Type B pancreatic cell (in vitro differentiated cells): ENCODE measurements at regions not wholly inside any gene's neighbourhood (a gene's known extent, or its start where the extent isn't known, plus 50 kb on each side); places are given as distances from the start of the nearest gene placed in this dataset.
"Not testable (repeated sequence)": the region's sequence is repeated elsewhere in the genome, so short reads cannot be mapped to it uniquely, and the experiment has no call there.

Experiments
- DNase-seq: peaks from one replicate; pipeline ENCODE4 v3.0.0; 2021; ENCODE audit warnings: mixed read lengths; ENCODE audit not compliant: unreplicated experiment; ENCODE audit errors: extremely low spot score
- H3K27ac Mint-ChIP-seq: 2 replicates; pipeline ENCODE4 v1.8.0; 2021; ENCODE audit warnings: mild to moderate bottlenecking, mixed read lengths
- H3K27me3 Mint-ChIP-seq: 2 replicates; pipeline ENCODE4 v1.8.0; 2021; ENCODE audit warnings: mixed read lengths
- H3K36me3 Mint-ChIP-seq: 2 replicates; pipeline ENCODE4 v1.8.0; 2021; ENCODE audit warnings: mixed read lengths
- H3K4me1 Mint-ChIP-seq: one replicate; pipeline ENCODE4 v1.8.0; 2021; ENCODE audit warnings: mixed read lengths; ENCODE audit not compliant: unreplicated experiment
- H3K4me3 Mint-ChIP-seq: 2 replicates; pipeline ENCODE4 v1.8.0; 2021; ENCODE audit warnings: mild to moderate bottlenecking, mixed read lengths
- H3K9me3 Mint-ChIP-seq: 2 replicates; pipeline ENCODE4 v1.8.0; 2021; ENCODE audit warnings: mixed read lengths
- CTCF ChIP-seq: fragments of 200-600 bp; sonication (generic); conservative IDR thresholded peaks from 2 replicates; pipeline ENCODE4 v1.5.0; 2021; ENCODE audit warnings: antibody characterized with exemption, mild to moderate bottlenecking

GRCh38 chr14:43745746-43746145 is 761.3 kb downstream of the FSCB start:
- TF ChIP-seq CTCF: no peak
- Mint-ChIP-seq H3K4me1 (no peaks in the 10 kb centered on the region), H3K36me3 (no peaks in the 10 kb centered on the region), H3K27me3 (no peaks in the 10 kb centered on the region), H3K9me3 (no peaks in the 10 kb centered on the region), H3K4me3 (no peak overlapping the region), H3K27ac (no peak overlapping the region)
- no peak for DNase-seq

- Mint-ChIP-seq H3K4me3 (no peak overlapping the region), H3K27me3 (no peaks in the 10 kb centered on the region), H3K27ac (no peak overlapping the region), H3K9me3 (no peaks in the 10 kb centered on the region), H3K36me3 (no peaks in the 10 kb centered on the region), H3K4me1 (no peaks in the 10 kb centered on the region)
- TF ChIP-seq CTCF: no peak
- no peak for DNase-seq
These were observed 771.2 kb downstream of the FSCB start for GRCh38 chr14:43735932-43736331.

GRCh38 chr14:43729143-43729542 is 777.9 kb downstream of the FSCB start:
- H3K36me3 Mint-ChIP-seq: no peaks in the 10 kb centered on the region
- no peaks in the 10 kb centered on the region for H3K4me1 Mint-ChIP-seq
- H3K9me3 Mint-ChIP-seq: no peaks in the 10 kb centered on the region
- H3K27ac Mint-ChIP-seq: no peak overlapping the region
- no peak overlapping the region for H3K4me3 Mint-ChIP-seq
- H3K27me3 Mint-ChIP-seq: no peaks in the 10 kb centered on the region
- no peak for DNase-seq
- no peak for TF ChIP-seq CTCF

GRCh38 chr14:43706900-43707299 is 800.2 kb downstream of the FSCB start:
- no peaks in the 10 kb centered on the region for H3K4me1 Mint-ChIP-seq
- no peak overlapping the region for H3K27ac Mint-ChIP-seq
- H3K36me3 Mint-ChIP-seq: no peaks in the 10 kb centered on the region
- H3K4me3 Mint-ChIP-seq: no peak overlapping the region
- H3K9me3 Mint-ChIP-seq: no peaks in the 10 kb centered on the region
- DNase-seq: no peak
- no peak for TF ChIP-seq CTCF
- no peaks in the 10 kb centered on the region for H3K27me3 Mint-ChIP-seq

- not testable (repeated sequence) for H3K27me3 Mint-ChIP-seq, H3K4me1 Mint-ChIP-seq, DNase-seq, H3K36me3 Mint-ChIP-seq, H3K9me3 Mint-ChIP-seq, H3K4me3 Mint-ChIP-seq, H3K27ac Mint-ChIP-seq
These were observed 808.4 kb downstream of the FSCB start for GRCh38 chr14:43698561-43699284.

- Mint-ChIP-seq H3K36me3 (no peaks in the 10 kb centered on the region), H3K4me1 (no peaks in the 10 kb centered on the region), H3K27me3 (no peaks in the 10 kb centered on the region), H3K4me3 (no peak overlapping the region), H3K9me3 (no peaks in the 10 kb centered on the region), H3K27ac (no peak overlapping the region)
- no peak for TF ChIP-seq CTCF
- DNase-seq: no peak
These were observed 810.1 kb downstream of the FSCB start for GRCh38 chr14:43697003-43697402.
